ENCODE measurements at regions not wholly inside any gene's neighbourhood (a gene's known extent, or its start where the extent isn't known, plus 50 kb on each side); places are given as distances from the start of the nearest gene placed in this dataset.

- Histone ChIP-seq H2AK5ac (ENCODE audit: insufficient read length, low read length) (no peak overlapping the region), H4K5ac (ENCODE audit: insufficient read length, low read depth, low read length) (no peak overlapping the region), H2BK120ac (ENCODE audit: low read depth, low read length, poor library complexity, severe bottlenecking) (no peak overlapping the region), H3K9ac (ENCODE audit: extremely low read depth, insufficient read length, low read length) (no peak overlapping the region), H3K9me3 (ENCODE audit: control insufficient read depth, low read depth, low read length) (no peaks in the 10 kb centered on the region), H3K23ac (ENCODE audit: insufficient read length, low read depth, low read length) (no peak overlapping the region), H3K27me3 (ENCODE audit: insufficient read depth, low read length) (no peaks in the 10 kb centered on the region), H3K4me1 (ENCODE audit: insufficient read depth, low read length) (peaks cover 3% of the 10 kb centered on the region; the same call in 1 of the 2 replicates), H2AFZ (ENCODE audit: low read length) (no peak overlapping the region), H3K23me2 (ENCODE audit: insufficient read length, low read depth, low read length, poor library complexity, severe bottlenecking) (no peaks in the 10 kb centered on the region), H4K91ac (ENCODE audit: insufficient read length, low read depth, low read length) (no peak overlapping the region), H2BK15ac (ENCODE audit: low read depth, low read length) (no peak overlapping the region), H3K4me2 (ENCODE audit: insufficient read depth, insufficient read length, low read length) (no peak overlapping the region), H3K79me1 (ENCODE audit: insufficient read depth, low read depth, low read length, poor library complexity, severe bottlenecking) (no peaks in the 10 kb centered on the region), H3K56ac (ENCODE audit: insufficient read length, low read depth, low read length) (no peak overlapping the region), H2BK20ac (ENCODE audit: low read depth, low read length, poor library complexity, severe bottlenecking) (no peak overlapping the region), H2BK5ac (ENCODE audit: insufficient read length, low read length) (no peak overlapping the region), H4K8ac (replicated peaks; ENCODE audit: insufficient read length, low read depth, low read length) (no peak overlapping the region), H3K18ac (ENCODE audit: insufficient read length, low read depth, low read length) (no peak overlapping the region), H2BK12ac (ENCODE audit: insufficient read length, low read depth, low read length) (no peak overlapping the region), H3K14ac (ENCODE audit: insufficient read depth, low read length) (no peak overlapping the region), H3T11ph (ENCODE audit: low read length) (no peak overlapping the region), H3K4ac (ENCODE audit: low read depth, low read length) (no peak overlapping the region), H3K27ac (ENCODE audit: insufficient read length, low read depth, low read length) (no peak overlapping the region), H4K20me1 (ENCODE audit: control insufficient read depth, insufficient read depth, insufficient read length) (no peaks in the 10 kb centered on the region), H3K79me2 (ENCODE audit: insufficient read depth, low read length) (no peaks in the 10 kb centered on the region)
- H3K9me3 Mint-ChIP-seq, result no peaks in the 10 kb centered on the region
- WGBS (ENCODE audit: extremely low coverage, insufficient read length, low lambda C conversion rate), result no CpG with 5 or more reads among the region's 1 CpG
- no peaks in the 10 kb centered on the region for H3K27me3 Mint-ChIP-seq (ENCODE audit: low read depth)
- peaks cover 18 to 20% of the 10 kb centered on the region in 2 experiments for H3K4me1 Mint-ChIP-seq
- H3K36me3 Mint-ChIP-seq (ENCODE audit: insufficient read depth in 1 of 3, low read depth in 3 of 3), result no peaks in the 10 kb centered on the region
- H3K27ac Mint-ChIP-seq, result no peak overlapping the region
- TF ChIP-seq CTCF (conservative IDR thresholded peaks at IDR 0.05), result no peak
- H3K4me3 Mint-ChIP-seq, result no peak overlapping the region
- DNase-seq, result no peak
These were observed 81.2 kb downstream of the FAM124B start for GRCh38 chr2:224320660-224321059.

Measured in H9 (cell line).